LHCN-M2 (cell line): ENCODE measurements at regions not wholly inside any gene's neighbourhood (a gene's known extent, or its start where the extent isn't known, plus 50 kb on each side); places are given as distances from the start of the nearest gene placed in this dataset.
"Not testable (repeated sequence)": the region's sequence is repeated elsewhere in the genome, so short reads cannot be mapped to it uniquely, and the experiment has no call there.

Experiments used
- DNase-seq: peaks from one replicate; pipeline ENCODE4 v3.0.0-alpha.2; 2012; ENCODE audit warnings: low read depth

DNA sequence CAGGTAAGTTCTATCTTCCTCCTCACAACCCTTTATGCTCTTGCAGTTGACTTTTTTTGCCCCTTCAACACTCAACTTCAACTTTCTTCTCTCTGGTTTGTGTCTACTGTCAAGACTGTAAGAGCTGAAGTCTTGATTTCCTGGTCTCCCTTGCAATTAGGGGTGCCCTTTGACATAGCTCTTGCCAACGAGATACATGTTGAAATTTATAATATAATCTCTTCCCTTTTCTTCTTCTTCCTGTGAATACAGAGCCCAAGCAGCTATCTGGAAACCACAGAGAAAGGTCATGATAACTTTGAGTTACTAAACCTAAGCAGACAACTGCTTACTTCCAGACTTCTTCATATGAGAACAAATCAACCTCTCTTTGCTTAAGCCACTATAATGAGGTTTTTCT, 163.5 kb downstream of the MC4R start:
- no peak for DNase-seq

DNA sequence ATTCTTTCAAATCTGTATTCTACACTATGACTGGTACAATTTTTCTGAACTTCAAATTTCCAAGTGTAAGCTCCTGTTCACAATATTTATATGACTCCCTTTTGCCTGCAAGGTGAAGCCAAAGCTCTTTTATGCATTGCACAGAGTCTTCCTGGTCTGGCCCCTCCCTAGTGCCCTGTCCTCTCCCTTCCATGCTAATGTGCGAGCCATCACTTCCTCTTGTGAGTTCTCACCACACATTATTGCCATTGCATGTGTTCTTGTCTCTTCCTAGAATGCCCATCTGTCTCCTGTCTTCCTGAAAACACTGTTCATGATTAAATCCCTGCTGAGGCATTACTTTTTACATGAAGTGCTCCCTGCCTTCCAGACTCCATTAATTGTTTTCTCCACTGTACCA, 169.9 kb downstream of the MC4R start:
- DNase-seq, result no peak

DNA sequence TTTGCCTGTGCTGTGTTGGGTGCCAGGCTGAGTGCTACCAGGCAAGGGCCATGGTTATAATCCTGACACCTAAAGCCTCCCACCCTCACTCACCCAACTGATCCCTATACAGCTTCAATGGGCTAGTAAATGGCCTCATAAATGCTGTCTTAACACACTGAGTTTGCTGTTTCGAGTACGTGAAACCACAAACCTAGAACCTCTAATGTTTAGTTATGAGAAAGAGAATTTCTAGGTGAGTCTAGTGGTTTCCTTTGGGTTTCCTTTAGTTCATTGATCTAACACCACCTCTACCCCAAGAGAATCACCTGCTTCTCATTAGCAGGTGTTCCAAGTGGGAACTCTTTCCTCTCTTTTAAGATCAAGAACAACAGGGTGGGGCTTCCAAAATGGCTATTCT, 172.0 kb downstream of the MC4R start:
- no peak for DNase-seq

DNA sequence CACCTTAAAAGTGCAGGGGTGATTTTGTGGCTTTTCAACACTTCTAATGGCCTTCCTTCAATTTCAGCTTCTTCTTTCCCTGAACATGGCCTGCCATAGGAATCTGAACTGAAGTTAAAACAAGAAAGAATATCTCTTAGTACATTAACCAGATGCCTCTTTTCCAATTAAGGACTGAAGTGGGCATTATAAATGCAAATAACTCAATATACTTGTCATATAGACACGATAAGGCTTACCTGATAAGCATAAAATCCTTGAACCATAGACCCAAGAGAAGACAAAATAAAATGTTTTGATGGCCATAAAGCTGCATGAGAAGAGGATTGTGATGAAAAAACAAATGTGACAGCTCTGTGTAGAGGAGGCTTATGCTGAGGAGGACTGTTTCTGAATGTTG, 173.1 kb downstream of the MC4R start:
- no peak for DNase-seq

DNA sequence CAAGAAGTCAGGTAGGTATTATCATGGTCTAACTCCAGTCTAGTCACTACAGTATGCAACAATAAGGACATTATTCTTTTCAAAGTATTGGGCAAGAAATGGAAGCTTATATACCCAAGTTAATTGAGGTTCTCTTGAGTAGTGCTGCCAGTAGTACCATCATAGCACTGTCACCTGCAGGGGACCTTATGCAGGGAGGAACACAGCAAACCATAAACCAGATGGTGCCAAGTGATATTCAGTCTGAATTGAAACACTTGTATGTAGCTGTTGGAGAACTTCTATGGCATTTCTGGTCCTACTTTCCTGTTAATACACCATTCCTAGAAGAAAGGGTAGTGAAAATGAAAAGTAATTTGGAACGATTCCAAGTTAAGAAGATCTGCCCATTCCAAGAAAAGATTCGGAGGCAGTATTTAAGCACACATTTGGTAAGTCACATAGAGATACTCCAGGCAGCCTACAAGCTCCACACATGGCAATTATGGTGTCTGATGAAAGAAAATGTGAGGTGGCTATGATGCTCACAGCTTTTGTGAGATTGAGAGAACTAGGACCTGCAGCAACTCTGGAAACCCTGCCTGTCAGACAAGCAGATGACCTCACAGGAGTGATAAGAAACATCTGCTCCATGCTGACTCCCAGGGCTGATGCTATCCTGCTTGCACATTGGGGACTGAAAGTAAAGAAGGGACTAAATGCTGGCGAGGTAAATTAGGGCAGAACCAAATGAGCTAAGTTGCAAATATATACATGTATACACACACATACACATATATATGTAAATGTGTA, 174.7 kb downstream of the MC4R start:
- DNase-seq, result no peak

DNA sequence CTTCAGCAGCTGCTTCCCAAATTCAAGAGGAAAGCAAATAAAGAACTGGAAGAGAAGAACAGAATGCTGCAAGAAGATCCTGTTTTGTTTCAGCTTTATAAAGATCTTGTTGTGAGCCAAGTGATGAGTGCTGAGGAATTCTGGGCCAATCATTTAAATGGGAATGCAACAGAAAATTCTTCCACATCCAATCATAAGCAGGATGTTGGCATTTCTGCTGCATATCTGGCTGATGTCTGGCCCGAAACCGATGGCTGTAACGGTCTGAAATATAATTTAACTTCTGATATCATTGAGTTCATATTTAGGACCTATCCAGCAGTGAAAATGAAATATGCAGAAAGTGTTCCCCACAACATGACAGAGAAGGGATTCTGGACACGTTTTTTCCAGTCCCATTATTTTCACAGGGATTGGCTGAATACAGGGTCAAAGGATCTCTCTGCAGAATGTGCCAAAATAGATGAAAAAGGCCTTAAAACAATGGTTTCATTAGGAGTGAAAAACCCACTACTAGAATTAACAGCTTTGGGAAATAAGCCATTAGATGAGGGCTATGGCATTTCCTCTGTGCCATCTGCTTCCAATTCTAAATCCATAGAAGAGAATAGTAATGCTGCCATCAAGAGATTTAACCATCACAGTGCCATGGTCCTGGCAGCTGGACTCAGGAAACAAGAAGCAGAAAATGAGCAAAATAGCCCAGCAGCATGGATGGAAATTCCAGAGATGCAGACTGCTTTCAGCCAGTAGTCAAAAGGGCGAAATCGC, 175.6 kb downstream of the MC4R start:
- no peak for DNase-seq

DNA sequence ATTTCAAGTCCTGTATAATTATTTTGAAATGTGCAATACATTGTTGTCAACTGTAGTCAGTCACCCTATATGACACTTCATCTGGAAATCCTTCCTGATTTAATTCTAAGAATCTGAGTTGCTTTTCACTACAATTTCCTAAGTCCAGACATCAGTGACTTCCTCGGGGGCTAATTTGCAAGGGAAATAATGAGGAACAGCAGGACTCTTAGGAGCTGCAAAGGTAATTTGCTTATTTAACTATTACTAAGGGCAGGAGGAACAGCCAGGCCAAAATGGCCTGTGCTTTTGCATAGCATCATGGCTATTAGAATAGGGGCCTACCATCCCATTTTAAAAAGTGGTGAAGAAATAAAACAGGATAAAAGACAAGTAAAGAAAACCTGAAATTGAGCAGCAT, 178.8 kb downstream of the MC4R start:
- no peak for DNase-seq

DNA sequence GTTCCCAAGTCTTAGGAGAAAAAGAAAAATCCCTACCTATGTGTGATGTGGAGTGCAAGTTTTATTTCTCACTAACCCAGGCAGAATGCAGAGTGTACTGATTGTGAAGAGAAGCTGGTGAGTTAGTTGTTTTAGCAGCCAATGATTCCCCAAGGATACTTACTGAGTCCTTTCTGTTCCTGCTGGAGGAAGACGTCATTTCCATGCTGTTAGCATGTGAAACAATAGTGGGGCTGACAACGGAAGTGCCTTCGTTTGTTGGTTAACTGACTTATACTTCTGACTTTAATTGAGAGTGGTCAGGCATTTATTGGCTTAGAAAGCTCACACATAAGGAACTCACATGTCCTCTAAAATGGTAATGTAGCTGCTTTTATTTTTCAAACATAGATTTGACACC, 180.6 kb downstream of the MC4R start:
- DNase-seq, result no peak

DNA sequence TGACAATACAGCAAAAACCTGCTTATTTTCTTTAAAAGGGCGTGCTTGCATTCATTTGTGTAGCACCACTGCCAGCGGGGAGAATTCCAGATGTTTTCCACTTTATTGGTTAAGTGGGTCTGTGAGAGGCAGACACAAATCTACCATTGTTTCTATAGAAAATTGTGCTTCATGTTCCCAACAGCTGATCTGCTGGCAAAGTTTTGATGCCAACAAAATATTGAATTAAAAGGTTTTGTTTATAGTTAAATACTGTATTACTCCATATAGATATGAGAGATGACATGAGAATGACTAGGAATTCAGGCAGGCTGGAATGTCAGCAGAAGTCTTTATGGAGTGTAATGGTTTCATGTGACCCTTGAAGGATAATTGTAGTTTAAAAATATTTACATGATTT, 182.7 kb downstream of the MC4R start:
- no peak for DNase-seq

DNA sequence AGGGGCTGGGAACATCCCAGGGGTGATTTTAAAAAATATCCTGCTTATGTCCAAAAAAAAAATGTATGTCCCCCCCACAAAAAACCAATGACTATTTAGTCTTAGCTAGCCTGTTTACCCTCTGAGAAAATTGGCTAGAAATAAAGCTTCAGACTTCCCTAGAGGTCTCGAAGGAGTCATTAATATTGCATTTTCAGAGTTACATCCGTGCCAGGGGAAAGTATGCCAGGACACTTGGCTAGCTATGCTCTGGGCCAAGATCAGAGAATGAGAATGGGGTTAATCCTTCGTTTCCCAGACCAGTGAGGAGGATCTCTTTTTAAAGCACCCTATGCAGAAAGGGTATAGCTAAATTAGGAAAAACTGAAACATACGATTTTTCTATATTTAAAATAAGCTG, 183.6 kb downstream of the MC4R start:
- DNase-seq, result no peak

DNA sequence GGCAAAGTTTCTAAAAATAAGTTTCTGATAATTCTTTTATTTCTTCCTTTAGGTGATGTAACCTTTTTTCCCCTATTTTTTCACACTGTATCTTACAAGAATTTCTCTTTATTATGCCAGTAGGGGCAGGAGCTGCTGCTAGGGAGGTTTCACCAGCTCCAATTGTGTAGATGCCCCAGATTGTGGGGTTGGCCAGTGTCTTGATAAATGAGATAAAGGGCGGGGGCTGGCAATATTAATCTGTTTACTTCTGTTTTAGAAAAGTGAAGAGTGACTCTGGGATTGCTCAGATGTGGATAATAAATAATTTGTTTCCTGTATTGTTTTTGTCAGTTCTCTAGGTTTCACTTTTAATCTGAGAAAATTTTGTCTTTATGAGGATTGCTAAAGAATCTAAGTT, 190.4 kb downstream of the MC4R start:
- no peak for DNase-seq

DNA sequence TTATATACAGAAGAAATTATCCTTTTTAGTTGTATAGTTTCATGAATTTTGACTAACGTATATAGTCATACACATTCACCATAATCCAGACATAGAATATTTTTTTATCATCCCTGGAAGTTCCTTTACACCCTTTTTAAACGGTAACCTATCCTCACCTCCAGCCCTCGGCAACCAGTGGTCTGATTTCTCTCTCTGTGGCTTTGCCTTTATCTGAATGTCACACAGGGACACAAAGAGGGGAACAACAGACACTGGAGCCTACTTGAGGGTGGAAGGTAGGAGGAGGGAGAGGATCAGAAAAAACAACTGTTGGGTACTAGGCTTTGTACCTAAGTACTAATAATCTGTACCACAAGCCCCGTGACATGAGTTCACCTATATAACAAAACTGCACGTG, 191.9 kb downstream of the MC4R start:
- DNase-seq, result no peak

DNA sequence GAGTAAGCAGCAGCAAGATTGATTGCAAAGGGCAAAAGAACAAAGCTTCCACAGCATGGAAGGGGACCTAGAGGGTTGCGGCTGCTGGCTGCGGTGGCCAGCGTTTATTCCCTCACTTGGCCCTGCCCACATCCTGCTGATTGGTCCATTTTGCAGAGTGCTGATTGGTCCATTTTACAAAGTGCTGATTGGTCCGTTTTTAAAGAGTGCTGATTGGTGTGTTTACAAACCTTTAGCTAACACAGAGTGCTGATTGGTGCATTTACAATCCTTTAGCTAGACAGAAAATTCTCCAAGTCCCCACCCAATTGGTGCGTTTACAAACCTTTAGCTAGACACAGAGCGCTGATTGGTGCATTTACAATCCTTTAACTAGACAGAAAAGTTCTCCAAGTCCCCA, 194.4 kb downstream of the MC4R start:
- DNase-seq, result not testable (repeated sequence)

DNA sequence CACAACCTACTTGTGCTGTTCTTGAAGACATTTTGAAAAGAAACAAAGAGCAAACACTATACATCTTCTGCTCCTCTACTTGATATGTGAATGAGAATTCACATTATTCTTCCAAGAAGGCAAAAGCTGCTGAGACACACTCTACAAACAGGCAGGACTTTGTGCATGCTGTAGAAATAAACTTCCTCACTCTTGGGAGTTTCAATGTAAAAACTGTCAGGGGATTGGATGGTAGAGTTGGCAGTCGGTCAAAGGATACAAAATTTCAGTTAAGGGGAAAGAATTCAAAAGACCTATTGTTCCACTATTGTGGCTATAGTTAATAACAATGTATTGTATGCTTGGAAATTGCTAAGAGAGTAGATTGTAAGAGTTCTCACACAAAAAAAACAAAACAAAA, 196.3 kb downstream of the MC4R start:
- DNase-seq, result no peak

DNA sequence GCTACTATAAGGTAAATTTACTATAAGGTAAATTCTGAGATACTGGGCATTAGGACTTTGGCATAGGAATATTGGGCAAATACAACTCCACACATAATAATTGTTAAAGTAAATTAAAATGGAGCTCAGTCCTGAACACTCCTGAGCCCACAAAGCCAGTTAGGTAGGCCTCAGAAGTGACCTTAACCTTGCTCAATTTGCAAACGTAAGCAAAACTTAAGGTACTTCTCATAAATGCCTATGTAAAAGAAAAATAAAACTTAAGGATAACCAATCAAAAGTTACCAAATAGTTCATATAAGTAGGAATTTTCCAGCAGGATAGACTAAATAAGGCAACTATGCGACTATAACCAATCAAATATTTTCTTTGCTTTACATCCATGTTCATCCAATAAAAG, 197.7 kb downstream of the MC4R start:
- no peak for DNase-seq

DNA sequence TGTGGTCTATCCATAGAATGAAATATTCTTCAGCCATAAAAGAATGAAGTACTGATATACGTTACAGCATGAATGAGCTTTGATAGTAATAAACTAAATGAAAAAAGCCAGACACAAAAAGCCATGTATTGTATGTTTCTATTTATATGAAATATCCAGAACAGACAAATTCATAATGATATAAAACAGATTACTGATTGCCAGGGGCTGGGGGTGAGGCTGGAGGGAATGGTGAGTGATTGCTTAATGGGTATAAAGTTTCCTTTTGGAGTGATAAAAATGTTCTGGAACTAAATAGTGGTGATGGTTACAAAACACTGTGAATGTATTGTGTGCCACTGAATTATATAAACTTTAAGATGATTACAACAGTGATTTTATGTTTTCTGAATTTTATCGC, 200.5 kb downstream of the MC4R start:
- DNase-seq, result no peak

DNA sequence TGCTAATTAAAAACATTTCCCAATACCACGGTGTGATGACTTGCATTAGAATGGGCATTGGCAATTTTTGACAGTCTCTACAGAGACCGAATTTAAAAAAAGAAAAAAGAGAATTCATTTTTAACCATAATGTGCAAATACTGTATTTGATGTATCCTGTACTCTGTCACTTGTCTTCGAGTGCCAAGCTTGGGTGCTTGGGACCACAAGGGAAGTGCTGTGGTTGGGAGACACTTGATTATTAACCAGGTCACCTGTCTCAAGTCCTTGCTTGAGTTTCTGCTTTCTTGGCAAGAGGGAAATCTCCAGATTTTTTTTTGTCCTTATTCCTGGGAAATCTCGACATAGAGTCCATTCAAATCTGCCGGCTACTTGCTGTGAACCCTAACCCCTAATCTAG, 209.0 kb downstream of the MC4R start:
- no peak for DNase-seq

DNA sequence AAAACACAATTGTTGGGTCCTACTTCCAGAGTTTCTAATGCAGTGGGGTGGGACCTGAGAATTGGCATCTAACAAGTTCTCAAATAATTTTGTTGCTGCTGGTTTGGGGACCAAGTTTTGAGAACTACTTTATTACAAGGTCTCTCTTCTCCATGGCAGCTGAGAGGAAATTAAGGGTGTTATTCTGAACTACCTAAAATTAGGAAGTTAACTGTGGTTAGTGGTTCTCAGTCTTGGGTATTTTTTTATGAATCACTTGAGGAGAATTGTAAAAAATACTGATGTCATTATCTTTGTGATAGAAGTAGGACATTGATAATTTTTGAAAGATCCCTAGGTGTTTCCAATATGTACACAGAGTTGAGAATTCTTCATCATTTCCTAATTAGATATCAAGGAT, 210.2 kb downstream of the MC4R start:
- no peak for DNase-seq

DNA sequence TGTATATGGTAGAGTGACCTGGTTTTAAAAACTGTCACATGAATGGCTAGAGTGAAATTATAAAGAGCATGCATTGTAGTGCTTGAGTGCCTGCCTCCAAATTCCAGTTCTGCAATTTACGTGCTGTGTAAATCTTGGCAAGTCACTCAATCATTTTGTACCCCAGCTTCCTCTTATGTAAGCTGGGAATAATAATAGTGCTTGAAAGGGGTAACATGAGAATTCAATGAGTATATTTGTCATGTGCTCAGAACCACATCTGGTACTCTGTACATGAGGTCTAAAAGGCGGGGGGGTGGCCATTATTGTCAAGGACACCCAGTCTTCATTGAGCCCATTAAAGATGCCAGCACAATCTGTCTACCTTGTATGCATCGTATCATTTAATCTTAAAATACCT, 214.8 kb downstream of the MC4R start:
- no peak for DNase-seq

DNA sequence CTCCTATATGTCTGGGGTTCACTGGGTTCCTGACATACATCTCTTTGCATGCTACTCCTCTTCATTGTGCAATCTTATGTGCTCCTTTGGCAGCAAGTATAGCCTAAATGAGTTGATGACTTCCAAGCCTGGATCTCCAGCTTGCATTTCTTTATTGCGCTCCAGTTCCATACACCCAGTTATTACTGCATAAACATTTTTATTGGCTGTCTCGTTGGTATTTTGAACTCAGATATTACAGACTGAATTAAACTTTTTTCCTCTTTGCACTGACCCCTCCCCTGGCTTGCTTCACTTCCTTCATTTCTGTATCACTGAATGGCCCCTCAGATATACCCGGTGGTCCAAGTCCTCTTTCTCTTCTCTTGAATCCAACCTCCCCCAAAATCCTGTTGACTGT, 219.2 kb downstream of the MC4R start:
- DNase-seq, result no peak

DNA sequence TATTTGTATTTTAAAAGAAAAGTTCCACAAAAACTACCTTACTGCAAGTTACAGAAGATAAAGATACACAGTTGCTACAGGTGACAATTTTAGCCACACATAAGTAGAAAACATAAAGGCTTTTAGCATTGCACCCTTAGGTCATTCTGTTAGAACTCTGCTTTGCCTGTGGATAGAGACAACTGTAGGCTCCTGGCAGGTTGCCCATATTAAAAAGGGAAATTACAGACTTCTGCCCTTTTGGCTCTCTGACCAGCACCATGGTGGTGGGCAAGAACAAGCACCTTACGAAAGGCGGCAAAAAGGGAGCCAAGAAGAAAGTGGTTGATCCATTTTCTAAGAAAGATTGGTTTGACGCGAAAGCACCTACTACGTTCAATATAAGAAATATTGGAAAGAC, 223.3 kb downstream of the MC4R start:
- DNase-seq, result no peak

DNA sequence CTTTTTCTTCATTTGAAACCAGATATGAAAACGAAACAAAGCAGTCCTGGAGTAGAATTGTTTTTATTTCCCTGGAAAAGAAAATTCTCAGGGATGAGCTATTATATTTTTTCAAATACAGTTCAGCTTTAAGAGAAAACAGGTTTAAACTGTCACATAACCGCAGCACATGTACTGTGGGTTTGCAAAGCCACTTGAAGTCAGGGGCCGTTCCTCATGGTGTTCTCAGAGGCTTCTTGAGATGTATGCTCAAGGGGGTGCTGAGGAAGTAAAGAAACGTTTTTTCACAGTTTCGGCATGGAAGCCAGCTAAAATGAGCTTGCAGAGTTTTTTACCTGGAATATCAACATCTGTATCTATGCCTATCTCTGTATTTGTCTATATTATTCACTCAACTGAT, 225.3 kb downstream of the MC4R start:
- DNase-seq, result no peak

DNA sequence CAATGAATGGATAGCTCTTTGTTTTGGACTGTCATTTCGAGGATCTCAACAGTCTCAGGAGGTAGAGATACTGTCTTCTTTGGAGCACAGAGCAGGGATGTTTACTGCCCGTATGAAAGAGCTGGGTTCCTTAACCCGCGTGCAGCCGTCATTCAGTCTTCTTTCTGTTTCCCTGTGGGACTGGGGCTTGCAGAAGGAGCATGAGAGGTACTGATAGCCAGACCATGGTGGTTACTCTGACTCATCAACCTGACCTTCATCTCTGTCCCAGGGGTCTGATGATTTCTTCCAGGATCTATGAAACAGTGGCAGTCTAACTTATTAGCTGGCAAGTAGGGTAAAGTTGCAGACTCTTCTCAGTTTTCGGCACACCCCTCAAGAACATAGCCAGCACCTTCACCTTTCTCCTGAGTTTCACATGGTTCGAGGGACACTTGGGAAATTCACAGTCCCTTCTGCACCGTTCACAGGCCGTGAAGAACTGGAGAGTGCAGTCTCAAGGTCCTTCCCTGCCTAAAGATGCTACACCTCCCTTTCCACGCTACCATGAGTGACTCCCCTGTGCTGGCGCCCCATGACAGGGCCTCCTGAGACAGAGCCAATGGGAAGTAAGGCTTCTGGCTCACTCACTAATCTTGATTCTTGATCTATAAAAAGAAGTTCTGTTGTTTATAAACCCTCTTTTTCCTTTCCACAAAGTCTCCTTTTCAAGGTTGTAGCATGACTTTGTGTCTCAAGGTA, 226.2 kb downstream of the MC4R start:
- DNase-seq, result peak; percentile 12
